GM13976 (cell line): ENCODE measurements at regions not wholly inside any gene's neighbourhood (a gene's known extent, or its start where the extent isn't known, plus 50 kb on each side); places are given as distances from the start of the nearest gene placed in this dataset.

Experiments used
- DNase-seq: peaks from one replicate; pipeline ENCODE4 v3.0.0; 2012; ENCODE audit warnings: low spot score
- CTCF ChIP-seq: IDR thresholded peaks from 2 replicates; pipeline ENCODE4 v1.5.1; 2012; ENCODE audit warnings: borderline replicate concordance, mild to moderate bottlenecking; ENCODE audit not compliant: insufficient read depth; ENCODE audit errors: extremely low read depth, missing control alignments, control extremely low read depth
- in situ Hi-C: fragments of 300-500 bp; cut with MboI; formaldehyde crosslinking; loops from one replicate; pipeline ENCODE4 v1.12.0; 2022; ENCODE audit warnings: low sequenced_read_pairs, mixed read lengths, inconsistent platforms; ENCODE audit not compliant: unreplicated experiment

GRCh38 chr1:209455661-209456358 lies 127.7 kb upstream of the CAMK1G start:
- no peak for DNase-seq
- in situ Hi-C loops: no loop called here
- no peak for TF ChIP-seq CTCF

DNA sequence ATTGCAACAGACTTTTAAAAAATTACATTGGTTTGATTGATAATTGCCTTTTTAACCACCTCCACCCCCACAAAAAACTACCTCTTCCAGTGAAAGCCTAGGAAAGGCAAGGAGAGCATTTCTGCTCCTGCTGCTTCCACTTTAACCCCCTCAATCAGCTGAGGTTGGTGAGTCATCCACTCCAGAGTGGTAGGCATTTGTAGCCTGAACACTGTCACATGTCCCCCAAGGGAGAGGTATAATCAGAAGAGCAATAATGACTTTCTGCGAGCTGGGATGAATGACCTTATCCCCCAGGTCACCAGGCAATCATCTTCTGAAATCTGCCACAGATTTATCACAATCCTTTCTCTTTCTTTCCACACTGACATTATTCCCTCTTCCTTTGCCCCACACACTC lies 126.6 kb upstream of the CAMK1G start:
- in situ Hi-C loops: no loop called here
- no peak for DNase-seq
- TF ChIP-seq CTCF: no peak

DNA sequence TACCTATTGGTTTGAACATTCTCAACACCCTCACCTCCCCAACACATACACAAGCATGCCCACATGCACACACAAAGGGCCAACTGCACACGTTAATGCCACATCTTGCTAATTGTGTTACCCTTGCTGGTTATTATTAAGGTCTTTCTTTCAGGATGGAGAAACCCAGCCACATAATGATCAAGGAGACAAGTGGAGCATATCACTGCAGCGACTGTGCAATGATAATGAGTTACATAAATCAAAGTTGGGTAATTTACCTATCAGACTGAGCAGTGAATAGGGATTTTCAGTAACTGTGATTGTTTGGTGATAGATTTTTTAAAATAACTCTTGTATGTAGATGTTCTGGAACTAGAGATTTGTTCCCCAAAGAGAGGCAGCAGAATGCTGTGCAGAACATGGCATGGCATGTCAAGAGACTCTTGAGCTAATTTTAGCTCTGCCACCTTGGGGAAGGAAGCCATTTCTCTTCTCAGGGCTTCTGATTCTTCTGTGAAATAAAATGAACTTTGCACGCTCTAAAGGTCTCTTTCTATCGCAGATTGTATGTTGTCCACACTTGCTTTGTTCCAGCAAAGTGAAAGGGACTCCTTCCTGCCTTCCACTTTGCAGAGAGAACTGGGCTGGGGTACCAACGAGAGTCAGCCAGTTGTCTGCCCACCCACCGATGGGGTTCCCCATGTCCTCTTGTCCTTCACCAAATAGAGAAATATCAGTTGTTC lies 126.0 kb upstream of the CAMK1G start:
- no peak for TF ChIP-seq CTCF
- no peak for DNase-seq
- in situ Hi-C loops: no loop called here

GRCh38 chr1:209458921-209459320 lies 124.6 kb upstream of the CAMK1G start:
- no peak for DNase-seq
- in situ Hi-C loops: no loop called here
- TF ChIP-seq CTCF: no peak

DNA sequence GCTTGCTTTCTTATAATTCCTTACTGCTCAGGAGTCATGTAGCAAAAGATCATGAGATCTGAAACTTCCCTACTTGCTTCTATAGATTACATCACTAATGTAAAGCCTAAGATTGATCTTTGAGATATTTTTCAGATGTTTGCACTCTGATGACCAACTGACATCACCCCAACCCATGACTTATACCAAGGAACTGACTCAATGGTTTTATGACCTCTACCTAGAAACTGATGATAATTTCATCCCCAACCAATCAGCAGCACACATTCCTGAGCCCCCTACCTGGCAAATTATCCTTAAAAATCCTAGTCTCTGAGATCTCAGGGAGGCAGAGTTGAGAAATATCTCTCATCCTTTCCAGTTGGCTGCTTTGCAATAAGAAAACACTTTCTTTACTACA lies 122.3 kb upstream of the CAMK1G start:
- in situ Hi-C loops: no loop called here
- TF ChIP-seq CTCF: no peak
- DNase-seq: no peak

- no peak for TF ChIP-seq CTCF
- DNase-seq: no peak
Observed at GRCh38 chr1:209462433-209462832, 121.1 kb upstream of the CAMK1G start.

GRCh38 chr1:209463441-209463840 lies 120.1 kb upstream of the CAMK1G start:
- in situ Hi-C loops: no loop called here
- no peak for DNase-seq
- TF ChIP-seq CTCF: no peak

More at GRCh38 chr1:209462433-209462832, 121.1 kb upstream of the CAMK1G start:
- in situ Hi-C loops: no loop called here
